Stimulated activated naive CD8-positive, alpha-beta T cell treated with anti-CD3 and anti-CD28 coated beads, Interleukin-15, Interleukin-2, amounts not matched to agents 100 U/mL and 50 U/mL, for 24 hours (primary cell): ENCODE measurements at regions not wholly inside any gene's neighbourhood (a gene's known extent, or its start where the extent isn't known, plus 50 kb on each side); places are given as distances from the start of the nearest gene placed in this dataset.
"Not testable (repeated sequence)": the region's sequence is repeated elsewhere in the genome, so short reads cannot be mapped to it uniquely, and the experiment has no call there.

ENCODE experiments used
- ATAC-seq: fragments of 150-1000 bp; cut with Tn5 transposase; one replicate; pipeline ENCODE4 v1.10.0; 2021
- DNase-seq: peaks from one replicate; pipeline ENCODE4 v3.0.0; 2021

DNA sequence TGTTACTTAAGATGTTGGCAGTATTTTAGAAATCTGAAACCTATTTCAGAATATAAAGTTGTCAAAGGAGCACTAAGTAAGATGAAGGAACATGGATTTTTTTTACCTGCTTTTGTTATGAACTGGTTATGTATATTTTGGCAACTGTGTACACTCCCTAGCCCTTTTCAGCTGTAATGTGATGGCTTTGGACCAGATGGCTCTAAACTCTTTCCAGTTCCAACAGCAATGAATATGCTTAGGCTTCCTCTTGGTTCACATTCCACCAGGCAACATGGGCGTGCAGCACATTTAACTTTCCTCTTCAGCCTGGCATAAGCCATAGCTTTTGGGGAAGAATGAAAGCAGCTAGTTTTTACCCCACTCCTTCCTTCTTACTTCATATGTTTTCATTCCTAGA is 95.6 kb upstream of the ADAMTS5 start:
- no peak for ATAC-seq
- DNase-seq: no peak

DNA sequence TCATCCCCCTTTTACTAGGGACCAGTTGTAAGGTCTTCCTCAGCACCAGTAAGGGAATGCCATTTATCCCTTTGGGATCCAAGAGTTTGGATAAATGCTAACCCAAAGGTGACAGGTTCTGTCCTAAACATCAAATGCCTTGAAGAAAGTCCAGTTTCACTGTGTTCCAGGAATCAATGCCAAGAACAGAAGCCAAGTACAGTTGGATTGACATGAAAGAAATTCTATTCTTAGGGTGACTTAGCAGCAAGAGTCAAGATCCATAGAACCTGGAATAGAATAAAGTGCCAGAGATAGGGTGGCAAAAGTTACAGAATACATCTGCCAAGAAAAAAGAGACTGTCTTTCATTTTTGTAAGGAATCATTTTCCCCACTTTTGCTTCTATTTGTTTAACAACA is 94.9 kb upstream of the ADAMTS5 start:
- DNase-seq (no peak), ATAC-seq (no peak)

- DNase-seq: no peak
- ATAC-seq: no peak
These were observed 93.3 kb upstream of the ADAMTS5 start for GRCh38 chr21:27060190-27060589.

- ATAC-seq: no peak
- no peak for DNase-seq
These were observed 92.1 kb upstream of the ADAMTS5 start for GRCh38 chr21:27058673-27059605.

DNA sequence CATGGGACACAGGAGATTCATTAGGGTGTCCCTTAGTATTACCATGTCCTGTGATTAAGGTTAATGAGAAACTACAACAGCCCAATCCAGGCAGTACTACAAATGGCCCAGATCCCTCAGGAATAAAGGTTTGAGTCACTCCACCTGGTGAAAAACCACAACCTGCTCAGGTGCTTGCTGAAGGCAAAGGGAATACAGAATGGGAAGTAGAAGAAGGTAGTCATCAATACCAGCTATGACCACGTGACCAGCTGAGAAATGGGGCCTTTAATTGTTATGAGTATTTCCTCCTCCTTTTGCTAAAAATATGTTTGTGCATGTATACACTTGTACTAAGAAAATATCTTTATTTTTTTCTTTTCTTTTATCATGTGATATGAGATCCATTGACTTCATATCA is 91.1 kb upstream of the ADAMTS5 start:
- ATAC-seq: no peak
- no peak for DNase-seq

DNA sequence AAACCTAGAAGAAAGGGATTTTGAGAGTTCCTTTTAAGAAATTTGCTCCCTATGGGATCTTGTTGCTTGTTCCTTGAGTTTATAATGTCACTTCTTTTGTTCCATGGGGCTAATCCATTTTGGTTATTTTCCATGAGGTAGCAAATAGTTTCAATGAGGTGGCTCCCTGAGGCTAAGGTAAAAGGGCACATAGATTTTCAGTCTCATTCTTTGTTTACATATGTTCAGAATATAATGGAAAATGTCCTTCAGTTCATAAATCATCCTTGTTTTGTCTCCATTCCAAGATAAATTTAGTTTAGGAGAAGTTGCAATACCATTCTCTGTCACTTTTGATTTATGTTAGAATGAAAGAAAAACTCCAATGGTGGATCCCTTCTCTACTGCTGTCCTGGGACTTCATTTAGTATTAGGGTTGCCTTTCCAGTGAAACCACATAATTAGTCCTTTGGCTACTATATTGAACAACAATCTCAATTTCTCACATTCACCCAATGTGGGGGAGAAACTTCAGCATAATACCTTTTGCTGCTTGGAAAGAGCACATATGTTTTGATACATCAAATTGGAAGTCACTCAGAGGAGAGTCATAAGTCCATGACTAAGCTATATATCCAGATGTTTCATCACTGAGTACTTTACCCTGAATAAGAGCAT is 80.9 kb upstream of the ADAMTS5 start:
- DNase-seq (no peak), ATAC-seq (no peak)

GRCh38 chr21:27047283-27047657 is 80.4 kb upstream of the ADAMTS5 start:
- ATAC-seq: no peak
- DNase-seq: no peak

GRCh38 chr21:27045281-27045985 is 78.5 kb upstream of the ADAMTS5 start:
- ATAC-seq (no peak), DNase-seq (no peak)

- ATAC-seq (no peak), DNase-seq (no peak)
These were observed 76.5 kb upstream of the ADAMTS5 start for GRCh38 chr21:27043377-27043776.

GRCh38 chr21:27040738-27041469 is 74.0 kb upstream of the ADAMTS5 start:
- ATAC-seq: no peak

DNA sequence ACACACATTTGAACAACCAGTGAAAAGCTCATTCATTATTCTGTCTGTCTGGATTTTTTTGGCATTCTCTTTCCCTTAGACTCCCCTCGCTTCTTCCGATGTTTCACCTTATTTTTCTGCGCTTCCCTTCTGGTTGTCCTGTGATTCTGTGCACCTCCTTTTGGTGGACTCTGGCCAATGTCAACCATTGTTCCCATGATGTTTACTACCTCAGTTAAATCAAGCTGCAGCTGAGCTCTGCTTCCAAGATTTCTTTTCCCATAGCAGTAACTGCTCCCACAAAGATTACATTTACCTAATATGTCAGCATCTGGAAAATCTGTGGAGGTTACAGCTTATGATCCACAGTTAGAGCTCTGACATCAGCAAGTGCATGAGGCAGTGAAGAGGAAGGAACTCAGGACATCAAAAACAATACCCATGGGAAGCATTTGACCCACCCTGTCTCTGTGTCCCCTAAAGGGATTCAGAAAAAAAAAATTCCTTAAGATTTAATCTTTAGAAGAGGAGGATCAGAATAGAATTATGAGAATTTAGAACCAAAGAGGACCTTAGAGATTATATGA is 69.9 kb upstream of the ADAMTS5 start:
- no peak for DNase-seq
- ATAC-seq: no peak

More at GRCh38 chr21:27040738-27041469, 74.0 kb upstream of the ADAMTS5 start:
- DNase-seq: no peak

DNA sequence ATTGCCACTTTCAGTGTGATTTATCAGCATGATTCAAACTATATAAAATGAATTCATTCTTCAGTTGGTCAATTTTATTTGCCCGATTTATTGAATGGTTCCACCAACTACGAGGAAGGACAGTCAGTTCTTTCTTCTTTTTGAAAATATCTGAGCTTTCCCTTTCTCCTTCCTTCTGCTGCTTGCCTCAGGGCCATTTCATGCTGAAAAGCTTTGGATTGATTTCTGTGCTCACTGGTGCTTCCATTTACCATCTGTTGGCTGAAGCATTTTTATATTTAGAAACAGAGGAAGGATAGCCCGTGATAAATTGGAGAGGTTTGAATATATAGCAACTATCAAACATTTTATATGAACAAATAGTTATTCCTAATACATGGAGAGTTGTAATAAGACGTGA is 68.9 kb upstream of the ADAMTS5 start:
- ATAC-seq (no peak), DNase-seq (no peak)

DNA sequence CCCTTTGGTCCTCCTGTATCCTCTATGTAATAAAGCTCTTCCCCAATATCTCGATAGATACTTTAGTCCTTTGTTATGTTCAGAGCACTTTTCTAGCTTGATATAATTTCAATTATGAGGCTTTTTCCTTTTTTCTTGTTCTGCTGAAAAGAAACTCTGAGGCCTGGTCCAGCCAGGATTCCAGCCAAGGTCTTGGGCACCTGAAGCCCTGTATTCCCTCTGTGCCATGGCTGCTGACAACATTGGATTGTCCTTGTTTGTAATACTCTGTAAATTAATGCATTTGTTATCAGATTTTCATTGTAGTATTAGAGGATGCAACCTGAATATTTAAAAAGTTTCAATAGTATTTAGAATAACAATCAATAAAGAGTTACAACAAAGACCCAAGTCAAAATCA is 67.9 kb upstream of the ADAMTS5 start:
- ATAC-seq (no peak), DNase-seq (no peak)

GRCh38 chr21:27033471-27033870 is 66.6 kb upstream of the ADAMTS5 start:
- DNase-seq (no peak), ATAC-seq (no peak)

GRCh38 chr21:27026501-27026900 is 59.6 kb upstream of the ADAMTS5 start:
- DNase-seq (no peak), ATAC-seq (no peak)

DNA sequence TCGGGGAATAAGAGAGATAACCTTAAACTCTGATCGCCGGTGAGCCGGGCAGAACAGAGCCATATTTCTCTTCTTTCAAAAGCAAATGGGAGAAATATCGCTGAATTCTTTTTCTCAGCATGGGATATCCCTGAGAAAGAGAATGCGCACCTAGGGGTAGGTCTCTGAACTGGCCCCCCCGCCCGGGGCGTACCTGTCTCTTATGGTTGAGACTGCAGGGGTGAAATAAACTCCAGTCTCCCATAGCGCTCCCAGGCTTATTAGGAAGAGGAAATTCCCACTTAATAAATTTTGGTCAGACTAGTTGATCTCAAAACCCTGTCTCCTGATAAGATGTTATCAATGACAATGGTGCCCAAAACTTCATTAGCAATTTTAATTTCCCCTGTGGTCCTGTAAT is 58.8 kb upstream of the ADAMTS5 start:
- not testable (repeated sequence) for ATAC-seq, DNase-seq

- DNase-seq (no peak), ATAC-seq (no peak)
These were observed 58.1 kb upstream of the ADAMTS5 start for GRCh38 chr21:27024971-27025370.

DNA sequence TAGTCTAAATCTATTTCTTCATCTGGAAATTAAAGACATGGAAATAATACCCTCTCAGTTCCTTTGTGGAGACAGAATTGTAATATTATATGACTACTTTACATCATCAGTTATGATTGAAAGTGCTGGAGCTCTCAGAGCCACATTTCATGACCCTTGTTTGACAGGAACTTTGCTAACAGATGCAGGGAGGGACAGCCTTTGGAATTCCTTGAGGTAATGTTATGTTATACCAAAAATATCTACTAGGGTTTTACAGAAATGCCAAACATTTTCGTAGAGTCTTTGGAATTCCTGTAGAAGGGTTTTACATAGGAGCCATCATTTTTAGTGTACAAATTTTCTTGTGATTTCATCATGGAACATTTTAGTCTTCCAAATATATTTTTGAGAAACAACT is 57.4 kb upstream of the ADAMTS5 start:
- ATAC-seq: no peak
- DNase-seq: no peak

GRCh38 chr21:27023186-27023585 is 56.3 kb upstream of the ADAMTS5 start:
- DNase-seq (no peak), ATAC-seq (no peak)

GRCh38 chr21:27021801-27022200 is 54.9 kb upstream of the ADAMTS5 start:
- ATAC-seq (no peak), DNase-seq (no peak)

GRCh38 chr21:27021046-27021445 is 54.2 kb upstream of the ADAMTS5 start:
- DNase-seq: no peak

DNA sequence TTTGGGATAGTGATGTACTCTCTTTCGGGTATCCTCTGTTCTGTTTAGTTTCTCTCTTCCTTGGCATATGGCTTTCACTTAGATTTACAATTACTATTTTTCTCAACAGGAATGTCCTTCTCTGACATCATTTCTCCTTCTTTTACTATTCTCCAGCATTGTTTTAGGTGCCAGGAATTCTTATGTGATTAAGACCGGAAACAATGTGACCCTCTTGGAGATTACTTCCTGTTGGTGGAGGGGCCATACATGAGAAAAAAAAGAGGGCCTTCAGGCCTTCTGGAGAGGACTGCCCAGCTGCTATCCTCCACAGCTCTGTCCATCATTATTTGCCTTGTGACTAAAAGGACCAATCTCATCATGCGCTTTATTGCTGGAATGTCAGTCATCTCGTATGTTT is 50.4 kb upstream of the ADAMTS5 start:
- DNase-seq (no peak), ATAC-seq (no peak)

More at GRCh38 chr21:27021046-27021445, 54.2 kb upstream of the ADAMTS5 start:
- no peak for ATAC-seq
